HepG2 (cell line): ENCODE measurements at regions not wholly inside any gene's neighbourhood (a gene's known extent, or its start where the extent isn't known, plus 50 kb on each side); places are given as distances from the start of the nearest gene placed in this dataset.

Experiments used
- ATAC-seq: fragments of 200-7000 bp; cut with Tn5 transposase; 3 replicates; pipeline ENCODE4 v1.9.1; 2020; ENCODE audit warnings: mild to moderate bottlenecking, moderate library complexity
- BruUV-seq: library from RNA; stranded (reverse); fragments of 400-500 nt; replicated peaks from 2 replicates; lab custom pipeline; 2021; lab: Mats Ljungman, UMichigan
- CTCF ChIA-PET: fragments of 300-600 bp; formaldehyde crosslinking; extraction: SDS; loops from one replicate; lab custom pipeline; 2021; ENCODE audit warnings: low total read pairs, inconsistent platforms, low intra/inter-chr PET ratio; lab: Yijun Ruan, JAX
- POLR2A ChIA-PET: fragments of 350-600 bp; sonication (Branson Sonifier 250); formaldehyde crosslinking; loops from one replicate; lab custom pipeline; 2020; ENCODE audit warnings: antibody characterized with exemption, inconsistent platforms; lab: Yijun Ruan, JAX
- DNase-seq: peaks from one replicate; pipeline ENCODE4 v3.0.0-alpha.2; 2015; ENCODE audit warnings: low spot score
- FAIRE-seq: peaks from 3 replicates; lab custom pipeline; 2011; peaks lifted over from hg19 to GRCh38; lab: Jason Lieb, UNC
- H2AFZ ChIP-seq: one replicate; pipeline ENCODE4 v1.6.1; 2011; ENCODE audit warnings: low read length, inconsistent platforms
- H3K27ac ChIP-seq: fragments of 300-600 bp; 3 replicates; pipeline ENCODE4 v1.8.0; 2011; ENCODE audit warnings: mixed run types, mild to moderate bottlenecking, mixed read lengths, low read length, inconsistent platforms; ENCODE audit not compliant: insufficient read depth; ENCODE audit errors: extremely low read length
- H3K27me3 ChIP-seq, 2 experiments: fragments of 200-600 bp in 1 of 2; 2 replicates in 1 of 2; 3 replicates in 1 of 2; pipeline versions ENCODE4 v1.6.0 to v1.8.0; 2011; ENCODE audit warnings: low read length in 2 of 2, mild to moderate bottlenecking in 2 of 2, moderate library complexity in 2 of 2, inconsistent platforms in 1 of 2; ENCODE audit not compliant: insufficient read depth in 2 of 2, control insufficient read depth in 1 of 2
- H3K36me3 ChIP-seq, 2 experiments: fragments of 200-600 bp in 1 of 2; replicated peaks in 1 of 2; 2 replicates in 1 of 2; 3 replicates in 1 of 2; pipeline versions ENCODE4 v1.5.1 to v1.8.0; 2011; ENCODE audit warnings: low read length in 2 of 2, inconsistent platforms in 1 of 2; ENCODE audit not compliant: insufficient read depth in 2 of 2, control insufficient read depth in 1 of 2
- H3K4me1 ChIP-seq: 2 replicates; pipeline ENCODE4 v1.5.1; 2012; ENCODE audit warnings: low read length, inconsistent platforms; ENCODE audit not compliant: insufficient read depth
- H3K4me2 ChIP-seq: 2 replicates; pipeline ENCODE4 v1.6.0; 2011; ENCODE audit warnings: low read depth, low read length, inconsistent platforms
- H3K4me3 ChIP-seq, 3 experiments: fragments of 200-600 bp in 1 of 3; sonication (generic), shearing (Covaris generic) in 1 of 3; replicated peaks in 1 of 3; 2 replicates each; pipeline ENCODE4 v1.5.1; 2011 to 2016; ENCODE audit warnings: low read length in 3 of 3, inconsistent platforms in 2 of 3, low read depth in 2 of 3, mild to moderate bottlenecking in 2 of 3, control low read depth in 1 of 3, mixed read lengths in 1 of 3; ENCODE audit not compliant: insufficient read depth in 1 of 3
- H3K79me2 ChIP-seq: one replicate; pipeline ENCODE4 v1.6.1; 2011; ENCODE audit warnings: low read length, inconsistent platforms; ENCODE audit not compliant: insufficient read depth
- H3K9ac ChIP-seq: 2 replicates; pipeline ENCODE4 v1.6.0; 2011; ENCODE audit warnings: mild to moderate bottlenecking, low read depth, low read length, inconsistent platforms; ENCODE audit not compliant: insufficient read depth
- H3K9me3 ChIP-seq: 2 replicates; pipeline ENCODE4 v1.5.1; 2012; ENCODE audit warnings: mild to moderate bottlenecking, low read length
- H4K20me1 ChIP-seq: 2 replicates; pipeline ENCODE4 v1.6.0; 2011; ENCODE audit warnings: inconsistent platforms, mild to moderate bottlenecking, low read length, moderate library complexity; ENCODE audit not compliant: insufficient read depth
- BCL3 ChIP-seq: sonication (generic); formaldehyde crosslinking; IDR thresholded peaks from 2 replicates; pipeline ENCODE4 v1.5.1; 2020; ENCODE audit warnings: mild to moderate bottlenecking, missing genetic modification reagents, moderate library complexity
- BORCS8-MEF2B ChIP-seq: sonication (generic); formaldehyde crosslinking; IDR thresholded peaks from 2 replicates; pipeline ENCODE4 v1.8.0; 2022; ENCODE audit warnings: mild to moderate bottlenecking, missing genetic modification reagents
- CENPBD1 ChIP-seq: sonication (generic); formaldehyde crosslinking; IDR thresholded peaks from 2 replicates; pipeline ENCODE4 v1.8.0; 2022; ENCODE audit warnings: missing genetic modification reagents, low read depth, mild to moderate bottlenecking, borderline replicate concordance
- CTCF ChIP-seq: sonication (generic); formaldehyde crosslinking; IDR thresholded peaks from 2 replicates; pipeline ENCODE4 v1.5.0; 2020; ENCODE audit warnings: mild to moderate bottlenecking, missing genetic modification reagents, moderate library complexity
- DMTF1 ChIP-seq: sonication (generic); formaldehyde crosslinking; IDR thresholded peaks from 2 replicates; pipeline ENCODE4 v1.4.0; 2020; ENCODE audit warnings: mild to moderate bottlenecking, missing genetic modification reagents
- LRRFIP1 ChIP-seq: sonication (generic); formaldehyde crosslinking; conservative IDR thresholded peaks from 2 replicates; pipeline ENCODE4 v1.4.0; 2020; ENCODE audit warnings: missing genetic modification reagents
- SMARCC2 ChIP-seq: fragments of 450-650 bp; IDR thresholded peaks from 2 replicates; pipeline ENCODE4 v1.6.1; 2017; ENCODE audit warnings: antibody characterized with exemption, mild to moderate bottlenecking
- SMC3 ChIP-seq: IDR thresholded peaks from 2 replicates; pipeline ENCODE4 v1.6.1; 2011; ENCODE audit warnings: low read length, improper control_type of control experiment
- STAG1 ChIP-seq: sonication (generic); formaldehyde crosslinking; IDR thresholded peaks from 2 replicates; pipeline ENCODE4 v1.4.0; 2020; ENCODE audit warnings: missing genetic modification reagents
- ZNF737 ChIP-seq: sonication (generic); formaldehyde crosslinking; IDR thresholded peaks from 2 replicates; pipeline ENCODE4 v1.5.0; 2020; ENCODE audit warnings: missing genetic modification reagents, mild to moderate bottlenecking, borderline replicate concordance
- ZNF781 ChIP-seq: sonication (generic); formaldehyde crosslinking; IDR thresholded peaks from 2 replicates; pipeline ENCODE4 v1.5.1; 2020; ENCODE audit warnings: borderline replicate concordance, mild to moderate bottlenecking, missing genetic modification reagents; ENCODE audit errors: not compliant biosample characterization
- WGBS: methylation state at CpG from one replicate; pipeline ENCODE4 v1.1.6; 2017; ENCODE audit warnings: low lambda C conversion rate; 5-methylcytosine and 5-hydroxymethylcytosine counted together
- in situ Hi-C: cut with HindIII; loops from 2 replicates; pipeline ENCODE4 v1.10.0; 2017; ENCODE audit warnings: low pct_unique_long_range_greater_than_20kb; ENCODE audit not compliant: extremely low pct_ligation_motif_present
- intact Hi-C: fragments of 100-400 bp; cut with micrococcal nuclease; formaldehyde crosslinking; loops from one replicate; pipeline ENCODE4 v1.10.0; 2022; ENCODE audit not compliant: unreplicated experiment
- TF ChIP-seq, protein P1 (sequence below): IDR thresholded peaks from 2 replicates; pipeline ENCODE4 v1.6.1; 2018; ENCODE audit warnings: missing genetic modification reagents, mild to moderate bottlenecking, missing compliant biosample characterization

GRCh38 chr4:147160908-147161513 is 215.3 kb upstream of the TTC29 start:
- DNase-seq (peak; percentile 24), FAIRE-seq (peak; percentile 72), ATAC-seq (peak; percentile 79)
- Histone ChIP-seq H3K36me3 (no peaks in the 10 kb centered on the region), H3K27me3 (peaks cover 0 to 3% of the 10 kb centered on the region in 2 experiments; a peak in 2 of 5 replicates), H2AFZ (no peak overlapping the region), H3K9ac (no peak overlapping the region), H3K27ac (no peak overlapping the region), H3K79me2 (no peaks in the 10 kb centered on the region), H3K4me1 (peaks cover 7% of the 10 kb centered on the region), H3K9me3 (no peaks in the 10 kb centered on the region), H3K4me2 (no peak overlapping the region), H3K4me3 (no peak overlapping the region), H4K20me1 (no peaks in the 10 kb centered on the region)
- in situ Hi-C loops, result loop anchor here (25.0 kb wide), 1 partner anchor 701 kb away; no protein-coding TSS in a partner anchor
- CTCF ChIA-PET, result interaction anchor here (0.9 to 2.3 kb wide), 2 partner anchors 429 to 706 kb away, joined by 5 to 21 read pairs; no protein-coding TSS in a partner anchor
- 15% methylated on average over 3 of the region's 3 CpGs for WGBS
- POLR2A ChIA-PET, result no interaction called here
- intact Hi-C loops, result loop anchor here (1.0 kb wide), 1 partner anchor 429 kb away; no protein-coding TSS in a partner anchor
- BruUV-seq, result no TSS peak
- no peak for TF ChIP-seq LRRFIP1 (CRISPR knock-in tag)
- TF ChIP-seq SMC3, result peak; percentile 78
- TF ChIP-seq CENPBD1 (CRISPR knock-in tag), result no peak
- no peak for TF ChIP-seq ZNF737 (CRISPR knock-in tag)
- TF ChIP-seq BORCS8-MEF2B (CRISPR knock-in tag), result no peak
- TF ChIP-seq STAG1 (CRISPR knock-in tag), result peak; percentile 48
- no peak for TF ChIP-seq DMTF1
- no peak for TF ChIP-seq SMARCC2
- TF ChIP-seq CTCF (CRISPR knock-in tag), result peak; percentile 69
- TF ChIP-seq BCL3, result no peak
- TF ChIP-seq, protein P1, sequence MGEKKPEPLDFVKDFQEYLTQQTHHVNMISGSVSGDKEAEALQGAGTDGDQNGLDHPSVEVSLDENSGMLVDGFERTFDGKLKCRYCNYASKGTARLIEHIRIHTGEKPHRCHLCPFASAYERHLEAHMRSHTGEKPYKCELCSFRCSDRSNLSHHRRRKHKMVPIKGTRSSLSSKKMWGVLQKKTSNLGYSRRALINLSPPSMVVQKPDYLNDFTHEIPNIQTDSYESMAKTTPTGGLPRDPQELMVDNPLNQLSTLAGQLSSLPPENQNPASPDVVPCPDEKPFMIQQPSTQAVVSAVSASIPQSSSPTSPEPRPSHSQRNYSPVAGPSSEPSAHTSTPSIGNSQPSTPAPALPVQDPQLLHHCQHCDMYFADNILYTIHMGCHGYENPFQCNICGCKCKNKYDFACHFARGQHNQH (CRISPR knock-in tag), result no peak
- no peak for TF ChIP-seq ZNF781
